ENCODE measurements at regions not wholly inside any gene's neighbourhood (a gene's known extent, or its start where the extent isn't known, plus 50 kb on each side); places are given as distances from the start of the nearest gene placed in this dataset.

DNA sequence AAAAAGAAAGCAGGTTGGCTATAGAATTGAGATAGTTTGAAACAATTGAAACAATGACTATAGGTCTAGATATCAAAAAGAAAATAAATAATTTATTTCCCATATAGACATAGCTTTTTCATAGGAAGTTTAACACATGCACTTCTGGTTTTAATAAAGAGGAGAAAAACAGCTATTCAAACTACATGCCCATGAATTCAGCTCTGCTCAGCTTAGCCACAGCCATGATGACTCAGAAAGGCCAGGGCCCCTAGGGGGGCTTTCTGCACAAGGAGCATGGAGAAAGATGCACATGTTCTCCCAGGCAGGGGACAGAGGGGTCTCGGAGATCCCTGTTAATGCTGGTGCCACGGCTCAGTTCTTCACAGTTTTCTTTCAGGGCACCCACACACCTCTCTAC lies 114.0 kb downstream of the GALC start:
- TF ChIP-seq, protein P1, sequence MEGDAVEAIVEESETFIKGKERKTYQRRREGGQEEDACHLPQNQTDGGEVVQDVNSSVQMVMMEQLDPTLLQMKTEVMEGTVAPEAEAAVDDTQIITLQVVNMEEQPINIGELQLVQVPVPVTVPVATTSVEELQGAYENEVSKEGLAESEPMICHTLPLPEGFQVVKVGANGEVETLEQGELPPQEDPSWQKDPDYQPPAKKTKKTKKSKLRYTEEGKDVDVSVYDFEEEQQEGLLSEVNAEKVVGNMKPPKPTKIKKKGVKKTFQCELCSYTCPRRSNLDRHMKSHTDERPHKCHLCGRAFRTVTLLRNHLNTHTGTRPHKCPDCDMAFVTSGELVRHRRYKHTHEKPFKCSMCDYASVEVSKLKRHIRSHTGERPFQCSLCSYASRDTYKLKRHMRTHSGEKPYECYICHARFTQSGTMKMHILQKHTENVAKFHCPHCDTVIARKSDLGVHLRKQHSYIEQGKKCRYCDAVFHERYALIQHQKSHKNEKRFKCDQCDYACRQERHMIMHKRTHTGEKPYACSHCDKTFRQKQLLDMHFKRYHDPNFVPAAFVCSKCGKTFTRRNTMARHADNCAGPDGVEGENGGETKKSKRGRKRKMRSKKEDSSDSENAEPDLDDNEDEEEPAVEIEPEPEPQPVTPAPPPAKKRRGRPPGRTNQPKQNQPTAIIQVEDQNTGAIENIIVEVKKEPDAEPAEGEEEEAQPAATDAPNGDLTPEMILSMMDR (IDR thresholded peaks at IDR 0.05; ENCODE audit: low read depth, low read length, poor library complexity, severe bottlenecking): no peak
- no peak for TF ChIP-seq EZH2phosphoT487 (IDR thresholded peaks at IDR 0.05; ENCODE audit: borderline replicate concordance, low read length)
